ENCODE measurements at regions not wholly inside any gene's neighbourhood (a gene's known extent, or its start where the extent isn't known, plus 50 kb on each side); places are given as distances from the start of the nearest gene placed in this dataset.
"Not testable (repeated sequence)": the region's sequence is repeated elsewhere in the genome, so short reads cannot be mapped to it uniquely, and the experiment has no call there.

- H3K4me3 ChIP-seq (ENCODE audit: low read depth, low read length): no peak overlapping the region
- no peak for TF ChIP-seq CTCF (conservative IDR thresholded peaks at IDR 0.05; ENCODE audit: low read depth, low read length)
- DNase-seq (ENCODE audit: low read depth): no peak
Observed at GRCh38 chr2:76169276-76170008, 458.7 kb upstream of the GCFC2 start.

GRCh38 chr2:76163860-76164259, 453.1 kb upstream of the GCFC2 start:
- H3K4me3 ChIP-seq (ENCODE audit: low read depth, low read length): no peak overlapping the region
- no peak for TF ChIP-seq CTCF (conservative IDR thresholded peaks at IDR 0.05; ENCODE audit: low read depth, low read length)
- DNase-seq (ENCODE audit: low read depth): no peak

- no peak for DNase-seq (ENCODE audit: low read depth)
- TF ChIP-seq CTCF (conservative IDR thresholded peaks at IDR 0.05; ENCODE audit: low read depth, low read length): no peak
- no peak overlapping the region for H3K4me3 ChIP-seq (ENCODE audit: low read depth, low read length)
Observed at GRCh38 chr2:76160670-76161069, 450.0 kb upstream of the GCFC2 start.

GRCh38 chr2:76159042-76159648, 448.4 kb upstream of the GCFC2 start:
- DNase-seq (ENCODE audit: low read depth): no peak
- H3K4me3 ChIP-seq (ENCODE audit: low read depth, low read length): no peak overlapping the region
- no peak for TF ChIP-seq CTCF (conservative IDR thresholded peaks at IDR 0.05; ENCODE audit: low read depth, low read length)

- no peak for DNase-seq (ENCODE audit: low read depth)
- TF ChIP-seq CTCF (conservative IDR thresholded peaks at IDR 0.05; ENCODE audit: low read depth, low read length): no peak
- H3K4me3 ChIP-seq (ENCODE audit: low read depth, low read length): no peak overlapping the region
Observed at GRCh38 chr2:76157531-76157930, 446.8 kb upstream of the GCFC2 start.

- no peak overlapping the region for H3K4me3 ChIP-seq (ENCODE audit: low read depth, low read length)
- TF ChIP-seq CTCF (conservative IDR thresholded peaks at IDR 0.05; ENCODE audit: low read depth, low read length): no peak
- DNase-seq (ENCODE audit: low read depth): no peak
Observed at GRCh38 chr2:76154981-76155380, 444.3 kb upstream of the GCFC2 start.

GRCh38 chr2:76149846-76150245, 439.1 kb upstream of the GCFC2 start:
- no peak for DNase-seq (ENCODE audit: low read depth)
- TF ChIP-seq CTCF (conservative IDR thresholded peaks at IDR 0.05; ENCODE audit: low read depth, low read length): no peak
- H3K4me3 ChIP-seq (ENCODE audit: low read depth, low read length): no peak overlapping the region

- H3K4me3 ChIP-seq (ENCODE audit: low read depth, low read length); DNase-seq (ENCODE audit: low read depth): not testable (repeated sequence)
Observed at GRCh38 chr2:76139303-76139702, 428.6 kb upstream of the GCFC2 start.
